Loucy (cell line): ENCODE measurements at regions not wholly inside any gene's neighbourhood (a gene's known extent, or its start where the extent isn't known, plus 50 kb on each side); places are given as distances from the start of the nearest gene placed in this dataset.

Experiments used
- CTCF ChIP-seq: fragments of 200-600 bp; sonication (generic); conservative IDR thresholded peaks from 2 replicates; pipeline ENCODE4 v1.5.1; 2014; ENCODE audit warnings: mild to moderate bottlenecking, antibody characterized with exemption, low read length
- EZH2phosphoT487 ChIP-seq: fragments of 200-600 bp; IDR thresholded peaks from 2 replicates; pipeline ENCODE4 v1.6.1; 2018; ENCODE audit warnings: antibody characterized with exemption, mild to moderate bottlenecking, moderate library complexity, borderline replicate concordance

GRCh38 chr2:216578325-216578724, 54.9 kb upstream of the IGFBP2 start:
- TF ChIP-seq CTCF, result no peak
- no peak for TF ChIP-seq EZH2phosphoT487
